PFSK-1 (cell line): ENCODE measurements at regions not wholly inside any gene's neighbourhood (a gene's known extent, or its start where the extent isn't known, plus 50 kb on each side); places are given as distances from the start of the nearest gene placed in this dataset.

Experiments used
- FOXP2 ChIP-seq: optimal IDR thresholded peaks from 2 replicates; pipeline ENCODE3; 2011; ENCODE audit warnings: borderline replicate concordance, control low read depth, inconsistent platforms; ENCODE audit not compliant: insufficient read depth; ENCODE audit errors: extremely low read length, extremely low read depth
- POLR2AphosphoS5 ChIP-seq: IDR thresholded peaks from 2 replicates; pipeline ENCODE4 v1.6.1; 2012; ENCODE audit warnings: low read depth, mild to moderate bottlenecking, control low read depth, low read length, moderate library complexity
- SIN3A ChIP-seq: IDR thresholded peaks from 2 replicates; pipeline ENCODE4 v1.6.1; 2012; ENCODE audit warnings: mild to moderate bottlenecking, low read length, moderate library complexity, borderline replicate concordance; ENCODE audit not compliant: insufficient read depth
- TAF1 ChIP-seq: IDR thresholded peaks from 2 replicates; pipeline ENCODE4 v1.6.1; 2012; ENCODE audit warnings: low read length, control low read depth, borderline replicate concordance; ENCODE audit not compliant: insufficient read depth
- TF ChIP-seq, protein P1 (sequence below), 2 experiments: IDR thresholded peaks; 2 replicates each; pipeline versions ENCODE4 v1.6.1 to v1.8.0; 2011 to 2012; ENCODE audit warnings: low read depth in 2 of 2, low read length in 2 of 2, control low read depth in 1 of 2, inconsistent platforms in 1 of 2, mild to moderate bottlenecking in 1 of 2, moderate library complexity in 1 of 2; ENCODE audit not compliant: insufficient read depth in 1 of 2

DNA sequence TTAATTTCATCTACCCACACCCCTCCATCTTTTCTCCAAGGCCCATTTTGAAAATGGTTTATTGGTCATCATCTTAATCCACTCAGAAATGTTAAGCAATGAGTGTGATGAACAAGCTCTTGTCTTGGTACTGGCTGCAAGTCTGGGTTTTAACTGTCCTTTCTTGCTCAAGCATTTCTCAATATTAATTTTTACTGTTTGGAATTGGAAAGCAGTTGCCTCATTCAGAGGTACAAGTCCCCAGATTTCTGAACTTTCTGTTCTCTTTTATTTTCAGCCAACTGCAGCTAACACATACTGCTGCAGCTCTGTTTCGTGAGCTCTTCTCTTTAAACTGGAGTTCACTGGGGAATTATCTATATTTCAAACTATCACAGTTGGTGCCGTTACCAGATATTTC is 99.4 kb upstream of the TEX51 start:
- no peak for TF ChIP-seq FOXP2
- no peak for TF ChIP-seq POLR2AphosphoS5
- no peak for TF ChIP-seq TAF1
- TF ChIP-seq, protein P1, sequence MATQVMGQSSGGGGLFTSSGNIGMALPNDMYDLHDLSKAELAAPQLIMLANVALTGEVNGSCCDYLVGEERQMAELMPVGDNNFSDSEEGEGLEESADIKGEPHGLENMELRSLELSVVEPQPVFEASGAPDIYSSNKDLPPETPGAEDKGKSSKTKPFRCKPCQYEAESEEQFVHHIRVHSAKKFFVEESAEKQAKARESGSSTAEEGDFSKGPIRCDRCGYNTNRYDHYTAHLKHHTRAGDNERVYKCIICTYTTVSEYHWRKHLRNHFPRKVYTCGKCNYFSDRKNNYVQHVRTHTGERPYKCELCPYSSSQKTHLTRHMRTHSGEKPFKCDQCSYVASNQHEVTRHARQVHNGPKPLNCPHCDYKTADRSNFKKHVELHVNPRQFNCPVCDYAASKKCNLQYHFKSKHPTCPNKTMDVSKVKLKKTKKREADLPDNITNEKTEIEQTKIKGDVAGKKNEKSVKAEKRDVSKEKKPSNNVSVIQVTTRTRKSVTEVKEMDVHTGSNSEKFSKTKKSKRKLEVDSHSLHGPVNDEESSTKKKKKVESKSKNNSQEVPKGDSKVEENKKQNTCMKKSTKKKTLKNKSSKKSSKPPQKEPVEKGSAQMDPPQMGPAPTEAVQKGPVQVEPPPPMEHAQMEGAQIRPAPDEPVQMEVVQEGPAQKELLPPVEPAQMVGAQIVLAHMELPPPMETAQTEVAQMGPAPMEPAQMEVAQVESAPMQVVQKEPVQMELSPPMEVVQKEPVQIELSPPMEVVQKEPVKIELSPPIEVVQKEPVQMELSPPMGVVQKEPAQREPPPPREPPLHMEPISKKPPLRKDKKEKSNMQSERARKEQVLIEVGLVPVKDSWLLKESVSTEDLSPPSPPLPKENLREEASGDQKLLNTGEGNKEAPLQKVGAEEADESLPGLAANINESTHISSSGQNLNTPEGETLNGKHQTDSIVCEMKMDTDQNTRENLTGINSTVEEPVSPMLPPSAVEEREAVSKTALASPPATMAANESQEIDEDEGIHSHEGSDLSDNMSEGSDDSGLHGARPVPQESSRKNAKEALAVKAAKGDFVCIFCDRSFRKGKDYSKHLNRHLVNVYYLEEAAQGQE (IDR thresholded peaks at IDR 0.05; ENCODE audit: insufficient read depth in 1 of 2, low read depth in 2 of 2, low read length in 2 of 2): no peak

- no peak for TF ChIP-seq TAF1
- TF ChIP-seq, protein P1 (IDR thresholded peaks at IDR 0.05; ENCODE audit: insufficient read depth in 1 of 2, low read depth in 2 of 2, low read length in 2 of 2): no peak
- TF ChIP-seq FOXP2: no peak
Measured at GRCh38 chr2:126801473-126801872, 97.2 kb upstream of the TEX51 start.

DNA sequence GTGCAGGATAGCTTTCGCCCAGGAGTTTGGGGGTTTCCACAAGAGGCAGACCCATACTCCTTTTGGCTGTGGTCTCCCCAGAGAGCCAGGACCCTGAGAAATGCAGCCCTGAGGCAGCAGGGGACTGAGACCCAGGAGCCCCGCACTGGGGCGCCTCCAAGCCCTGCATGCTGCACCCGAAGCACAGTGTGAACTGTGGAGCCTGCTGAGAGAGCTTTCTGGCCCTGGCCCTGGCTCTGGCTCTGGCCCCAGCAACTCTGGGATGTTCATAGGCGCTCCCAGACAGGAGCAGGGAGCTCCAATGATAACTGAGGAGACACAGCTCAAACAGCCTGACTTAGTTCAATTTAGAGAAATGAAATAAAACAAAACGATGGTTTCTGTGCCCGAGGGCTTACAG is 96.4 kb upstream of the TEX51 start:
- TF ChIP-seq SIN3A: no peak
- TF ChIP-seq, protein P1 (IDR thresholded peaks at IDR 0.05; ENCODE audit: insufficient read depth in 1 of 2, low read depth in 2 of 2, low read length in 2 of 2): no peak
- TF ChIP-seq TAF1: no peak
- TF ChIP-seq POLR2AphosphoS5: no peak
- no peak for TF ChIP-seq FOXP2

GRCh38 chr2:126802774-126803433 is 95.8 kb upstream of the TEX51 start:
- TF ChIP-seq TAF1 (no peak), SIN3A (no peak), FOXP2 (no peak), POLR2AphosphoS5 (no peak)
- TF ChIP-seq, protein P1 (IDR thresholded peaks at IDR 0.05; ENCODE audit: insufficient read depth in 1 of 2, low read depth in 2 of 2, low read length in 2 of 2): no peak

DNA sequence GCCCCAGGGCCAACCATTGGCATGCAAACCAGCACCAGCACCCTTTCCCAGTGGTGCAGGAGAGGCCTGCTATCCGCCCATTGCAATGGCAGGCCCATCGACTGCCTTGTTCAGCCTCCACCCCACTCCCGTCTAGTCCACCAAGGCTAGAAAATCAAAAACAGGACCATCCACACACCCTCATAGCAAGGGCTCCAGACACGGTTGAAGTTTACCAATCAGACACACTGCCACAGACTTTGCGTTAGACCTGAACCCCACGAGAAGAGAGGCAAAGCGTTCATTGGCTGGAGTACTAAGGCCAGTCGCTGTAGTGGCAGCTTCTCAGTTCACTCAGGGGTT is 95.3 kb upstream of the TEX51 start:
- TF ChIP-seq TAF1: no peak
- TF ChIP-seq, protein P1 (IDR thresholded peaks at IDR 0.05; ENCODE audit: insufficient read depth in 1 of 2, low read depth in 2 of 2, low read length in 2 of 2): no peak
- TF ChIP-seq FOXP2: no peak
- TF ChIP-seq POLR2AphosphoS5: no peak
